Keratinocyte (primary cell): ENCODE measurements at regions not wholly inside any gene's neighbourhood (a gene's known extent, or its start where the extent isn't known, plus 50 kb on each side); places are given as distances from the start of the nearest gene placed in this dataset.

Experiments
- DNase-seq: peaks from one replicate; pipeline ENCODE4 v3.0.0-alpha.2; 2011; ENCODE audit warnings: low read depth, missing footprints, low spot score
- FAIRE-seq: peaks from 2 replicates; lab custom pipeline; 2011; peaks lifted over from hg19 to GRCh38; lab: Jason Lieb, UNC
- H2AFZ ChIP-seq: 2 replicates; pipeline ENCODE4 v1.6.0; 2012; ENCODE audit warnings: low read length, control low read depth, inconsistent platforms; ENCODE audit not compliant: control insufficient read depth
- H3K27ac ChIP-seq: 2 replicates; pipeline ENCODE4 v1.5.1; 2011; ENCODE audit warnings: low read length; ENCODE audit not compliant: control insufficient read depth, insufficient read depth
- H3K27me3 ChIP-seq: 3 replicates; pipeline ENCODE4 v1.6.0; 2011; ENCODE audit warnings: low read length; ENCODE audit not compliant: control insufficient read depth, insufficient read depth; ENCODE audit errors: extremely low read depth
- H3K36me3 ChIP-seq, 2 experiments: 2 replicates in 1 of 2; 3 replicates in 1 of 2; pipeline ENCODE4 v1.5.1; 2011; ENCODE audit warnings: low read length in 2 of 2, mild to moderate bottlenecking in 1 of 2; ENCODE audit not compliant: control insufficient read depth in 2 of 2, insufficient read depth in 2 of 2; ENCODE audit errors: extremely low read depth in 1 of 2
- H3K4me1 ChIP-seq: 3 replicates; pipeline ENCODE4 v1.5.1; 2011; ENCODE audit warnings: low read length; ENCODE audit not compliant: control insufficient read depth, insufficient read depth; ENCODE audit errors: extremely low read depth
- H3K4me2 ChIP-seq: 3 replicates; pipeline ENCODE4 v1.6.0; 2011; ENCODE audit warnings: low read depth, low read length; ENCODE audit not compliant: control insufficient read depth, insufficient read depth; ENCODE audit errors: extremely low read depth
- H3K4me3 ChIP-seq, 3 experiments: fragments of 200-600 bp in 1 of 3; sonication (generic) in 1 of 3; 2 replicates in 2 of 3; 3 replicates in 1 of 3; pipeline ENCODE4 v1.5.1; 2011 to 2016; ENCODE audit warnings: low read length in 3 of 3, mild to moderate bottlenecking in 3 of 3, control low read depth in 2 of 3, inconsistent platforms in 1 of 3, low read depth in 1 of 3, mixed read lengths in 1 of 3, mixed run types in 1 of 3, moderate library complexity in 1 of 3; ENCODE audit not compliant: control insufficient read depth in 2 of 3, insufficient read depth in 2 of 3; ENCODE audit errors: extremely low read depth in 1 of 3
- H3K79me2 ChIP-seq: 2 replicates; pipeline ENCODE4 v1.6.0; 2012; ENCODE audit warnings: low read length; ENCODE audit not compliant: control insufficient read depth, insufficient read depth
- H3K9ac ChIP-seq: 3 replicates; pipeline ENCODE4 v1.6.0; 2011; ENCODE audit warnings: low read length; ENCODE audit not compliant: control insufficient read depth, insufficient read depth; ENCODE audit errors: extremely low read depth
- H3K9me1 ChIP-seq: 3 replicates; pipeline ENCODE4 v1.6.0; 2011; ENCODE audit warnings: low read length; ENCODE audit not compliant: control insufficient read depth, insufficient read depth; ENCODE audit errors: extremely low read depth
- H3K9me3 ChIP-seq: 2 replicates; pipeline ENCODE4 v1.5.1; 2012; ENCODE audit warnings: low read depth, low read length; ENCODE audit not compliant: control insufficient read depth
- H4K20me1 ChIP-seq: 3 replicates; pipeline ENCODE4 v1.6.0; 2011; ENCODE audit warnings: low read length; ENCODE audit not compliant: control insufficient read depth, insufficient read depth; ENCODE audit errors: extremely low read depth
- EZH2 ChIP-seq: IDR thresholded peaks from one replicate; pipeline ENCODE4 v1.6.1; 2012; ENCODE audit warnings: inconsistent platforms, mild to moderate bottlenecking, low read length, moderate library complexity
- dilution Hi-C: fragments of 300-500 bp; cut with MboI; formaldehyde crosslinking; loops from one replicate; pipeline ENCODE4 v1.7.0; 2020; ENCODE audit warnings: low sequenced_read_pairs; ENCODE audit not compliant: extremely low pct_ligation_motif_present
- TF ChIP-seq, protein P1 (sequence below), 3 experiments: IDR thresholded peaks in 1 of 3; conservative IDR thresholded peaks in 1 of 3; optimal IDR thresholded peaks in 1 of 3; 2 replicates in 2 of 3; 3 replicates in 1 of 3; pipeline versions ENCODE3 to v1.5.1; 2011; ENCODE audit warnings: low read length in 3 of 3, mild to moderate bottlenecking in 3 of 3, moderate library complexity in 2 of 3, control low read depth in 1 of 3, inconsistent platforms in 1 of 3; ENCODE audit not compliant: insufficient read depth in 2 of 3; ENCODE audit errors: extremely low read depth in 1 of 3

- FAIRE-seq (no peak), DNase-seq (no peak)
- no peak overlapping the region for H3K9ac ChIP-seq
- H2AFZ ChIP-seq: no peak overlapping the region
- H3K79me2 ChIP-seq: no peaks in the 10 kb centered on the region
- no peaks in the 10 kb centered on the region for H3K4me1 ChIP-seq
- dilution Hi-C loops: no loop called here
- peaks cover 5% of the 10 kb centered on the region for H3K27me3 ChIP-seq
- TF ChIP-seq EZH2: no peak
- TF ChIP-seq, protein P1, sequence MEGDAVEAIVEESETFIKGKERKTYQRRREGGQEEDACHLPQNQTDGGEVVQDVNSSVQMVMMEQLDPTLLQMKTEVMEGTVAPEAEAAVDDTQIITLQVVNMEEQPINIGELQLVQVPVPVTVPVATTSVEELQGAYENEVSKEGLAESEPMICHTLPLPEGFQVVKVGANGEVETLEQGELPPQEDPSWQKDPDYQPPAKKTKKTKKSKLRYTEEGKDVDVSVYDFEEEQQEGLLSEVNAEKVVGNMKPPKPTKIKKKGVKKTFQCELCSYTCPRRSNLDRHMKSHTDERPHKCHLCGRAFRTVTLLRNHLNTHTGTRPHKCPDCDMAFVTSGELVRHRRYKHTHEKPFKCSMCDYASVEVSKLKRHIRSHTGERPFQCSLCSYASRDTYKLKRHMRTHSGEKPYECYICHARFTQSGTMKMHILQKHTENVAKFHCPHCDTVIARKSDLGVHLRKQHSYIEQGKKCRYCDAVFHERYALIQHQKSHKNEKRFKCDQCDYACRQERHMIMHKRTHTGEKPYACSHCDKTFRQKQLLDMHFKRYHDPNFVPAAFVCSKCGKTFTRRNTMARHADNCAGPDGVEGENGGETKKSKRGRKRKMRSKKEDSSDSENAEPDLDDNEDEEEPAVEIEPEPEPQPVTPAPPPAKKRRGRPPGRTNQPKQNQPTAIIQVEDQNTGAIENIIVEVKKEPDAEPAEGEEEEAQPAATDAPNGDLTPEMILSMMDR (optimal IDR thresholded peaks at IDR 0.05 in 1 of 3, IDR thresholded peaks at IDR 0.05 in 1 of 3, conservative IDR thresholded peaks at IDR 0.05 in 1 of 3; ENCODE audit: extremely low read depth in 1 of 3, insufficient read depth in 2 of 3, low read length in 3 of 3): no peak
- no peaks in the 10 kb centered on the region for H3K36me3 ChIP-seq
- H3K4me3 ChIP-seq: no peak overlapping the region
- H3K4me2 ChIP-seq: no peak overlapping the region
- no peak overlapping the region for H3K27ac ChIP-seq
- H3K9me3 ChIP-seq: no peaks in the 10 kb centered on the region
- H4K20me1 ChIP-seq: no peaks in the 10 kb centered on the region
- no peaks in the 10 kb centered on the region for H3K9me1 ChIP-seq
Observed at GRCh38 chr7:135827391-135827790, 78.8 kb upstream of the FAM180A start.

DNA sequence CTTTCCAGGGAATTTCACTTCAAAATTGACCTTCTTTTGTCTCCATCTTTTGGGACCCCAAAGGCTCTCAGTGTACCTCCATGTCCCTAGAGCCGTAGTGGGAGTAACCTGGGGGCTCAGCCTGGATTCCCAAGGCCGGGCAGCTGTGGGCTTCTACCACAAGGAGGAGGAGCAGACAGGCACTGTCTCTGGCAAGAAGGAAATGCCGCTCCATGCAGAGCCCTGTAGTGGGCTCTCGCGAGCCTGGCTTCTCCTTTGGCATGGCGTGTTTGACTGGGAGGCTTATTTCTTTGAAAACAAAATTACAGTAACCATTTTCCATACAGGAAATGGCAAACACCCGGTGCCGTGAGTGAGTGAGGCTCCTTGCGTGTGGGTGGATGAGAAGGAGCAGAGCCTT is 76.8 kb upstream of the FAM180A start:
- dilution Hi-C loops: no loop called here
- FAIRE-seq: no peak
- H3K36me3 ChIP-seq: no peaks in the 10 kb centered on the region
- H3K4me2 ChIP-seq: no peak overlapping the region
- no peaks in the 10 kb centered on the region for H3K4me1 ChIP-seq
- no peaks in the 10 kb centered on the region for H3K9me1 ChIP-seq
- no peaks in the 10 kb centered on the region for H3K79me2 ChIP-seq
- H3K4me3 ChIP-seq: no peak overlapping the region
- TF ChIP-seq EZH2: no peak
- H4K20me1 ChIP-seq: no peaks in the 10 kb centered on the region
- no peaks in the 10 kb centered on the region for H3K9me3 ChIP-seq
- no peak overlapping the region for H3K9ac ChIP-seq
- no peak overlapping the region for H2AFZ ChIP-seq
- no peak overlapping the region for H3K27ac ChIP-seq
- DNase-seq: no peak
- peaks cover 5% of the 10 kb centered on the region for H3K27me3 ChIP-seq

DNA sequence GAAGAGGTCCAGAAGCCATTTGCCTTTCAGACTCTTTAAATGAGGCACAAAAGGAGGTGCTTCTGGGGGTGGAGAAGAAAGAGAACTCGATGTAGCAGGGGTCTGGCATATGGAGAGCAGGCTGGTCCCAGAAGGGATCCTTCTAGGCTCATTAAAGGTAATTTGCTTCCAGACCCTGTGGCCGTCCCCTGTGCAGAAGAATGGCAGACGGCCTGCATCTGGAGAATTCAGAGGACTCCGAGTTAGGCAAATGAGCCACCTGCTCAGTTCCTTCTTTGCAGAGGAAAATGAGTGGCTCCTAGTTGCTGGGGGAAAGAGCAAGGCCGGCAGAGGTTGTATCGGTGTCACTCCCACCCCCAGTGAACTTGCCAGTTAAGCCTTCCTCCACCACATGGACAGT is 73.8 kb upstream of the FAM180A start:
- no peaks in the 10 kb centered on the region for H3K4me1 ChIP-seq
- no peak overlapping the region for H3K27ac ChIP-seq
- DNase-seq (no peak), FAIRE-seq (no peak)
- no peaks in the 10 kb centered on the region for H3K9me3 ChIP-seq
- no peaks in the 10 kb centered on the region for H3K9me1 ChIP-seq
- no peak overlapping the region for H3K4me2 ChIP-seq
- no peaks in the 10 kb centered on the region for H4K20me1 ChIP-seq
- no peak overlapping the region for H3K4me3 ChIP-seq
- H2AFZ ChIP-seq: no peak overlapping the region
- no peaks in the 10 kb centered on the region for H3K79me2 ChIP-seq
- TF ChIP-seq, protein P1 (optimal IDR thresholded peaks at IDR 0.05 in 1 of 3, IDR thresholded peaks at IDR 0.05 in 1 of 3, conservative IDR thresholded peaks at IDR 0.05 in 1 of 3; ENCODE audit: extremely low read depth in 1 of 3, insufficient read depth in 2 of 3, low read length in 3 of 3): no peak
- no peak for TF ChIP-seq EZH2
- dilution Hi-C loops: no loop called here
- no peaks in the 10 kb centered on the region for H3K27me3 ChIP-seq
- no peak overlapping the region for H3K9ac ChIP-seq
- no peaks in the 10 kb centered on the region for H3K36me3 ChIP-seq
